NCI-H146 treated with DMSO at 0.1 percent for 48 hours (cell line): ENCODE measurements at regions not wholly inside any gene's neighbourhood (a gene's known extent, or its start where the extent isn't known, plus 50 kb on each side); places are given as distances from the start of the nearest gene placed in this dataset.
"Not testable (repeated sequence)": the region's sequence is repeated elsewhere in the genome, so short reads cannot be mapped to it uniquely, and the experiment has no call there.

ENCODE experiments used
- DNase-seq: peaks from one replicate; lab custom pipeline; 2025; ENCODE audit not compliant: unreplicated experiment; lab: John Stamatoyannopoulos, UW

DNA sequence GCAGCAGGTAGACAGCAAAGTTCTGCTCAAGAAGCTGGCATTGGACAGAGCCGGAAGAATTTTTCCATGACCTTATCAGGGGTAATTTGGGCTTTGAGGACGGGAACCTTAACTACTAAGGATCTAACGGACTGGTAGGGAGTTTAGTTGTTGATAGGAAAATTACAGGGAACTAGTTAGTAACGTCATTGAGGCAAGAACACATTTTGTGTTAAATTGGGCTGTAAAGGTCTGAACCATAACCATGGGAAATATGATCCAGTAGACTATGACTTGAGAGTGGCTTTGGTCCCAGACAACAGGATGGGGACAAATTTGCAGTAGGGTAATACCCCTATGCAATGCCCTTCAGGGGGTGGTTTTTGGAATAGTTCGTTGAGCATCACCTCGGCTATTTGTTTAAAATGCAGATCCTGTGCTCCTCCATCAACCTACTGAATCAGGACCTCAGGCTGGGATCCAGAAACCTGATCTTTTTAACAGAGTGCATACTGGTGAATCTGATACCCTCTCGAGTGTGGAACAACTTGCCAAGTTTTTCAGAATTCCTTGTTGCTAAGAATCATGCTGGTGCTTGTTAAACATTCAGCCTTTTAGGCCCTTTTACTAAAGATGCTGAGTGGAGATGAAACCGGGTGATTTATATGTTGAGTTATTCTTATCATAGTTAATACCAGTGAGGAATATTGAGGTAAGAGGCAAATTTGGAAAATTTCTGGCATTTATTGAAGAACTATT is 255.1 kb downstream of the MAP2K6 start:
- DNase-seq: no peak

DNA sequence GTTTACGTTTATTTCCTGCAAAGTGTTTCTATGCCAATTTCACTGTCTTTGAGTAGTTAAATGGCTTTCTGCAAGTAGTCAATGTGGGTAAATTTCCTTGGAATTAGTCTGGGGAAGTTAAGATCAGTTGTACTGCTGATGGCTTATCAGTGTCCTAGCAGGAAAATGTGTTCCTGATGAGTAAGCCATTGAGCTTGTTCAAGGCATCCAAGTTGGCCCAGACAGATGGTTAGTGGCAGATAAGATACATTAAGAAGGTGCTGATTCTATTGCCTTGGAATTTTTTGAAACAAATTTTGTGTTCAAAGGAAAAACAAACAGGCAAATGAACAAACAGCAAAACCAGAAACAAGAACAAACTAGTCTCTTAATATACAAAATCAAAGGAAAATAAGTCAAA is 258.4 kb downstream of the MAP2K6 start:
- no peak for DNase-seq

- no peak for DNase-seq
Measured at GRCh38 chr17:69677130-69677529, 262.6 kb downstream of the MAP2K6 start.

DNA sequence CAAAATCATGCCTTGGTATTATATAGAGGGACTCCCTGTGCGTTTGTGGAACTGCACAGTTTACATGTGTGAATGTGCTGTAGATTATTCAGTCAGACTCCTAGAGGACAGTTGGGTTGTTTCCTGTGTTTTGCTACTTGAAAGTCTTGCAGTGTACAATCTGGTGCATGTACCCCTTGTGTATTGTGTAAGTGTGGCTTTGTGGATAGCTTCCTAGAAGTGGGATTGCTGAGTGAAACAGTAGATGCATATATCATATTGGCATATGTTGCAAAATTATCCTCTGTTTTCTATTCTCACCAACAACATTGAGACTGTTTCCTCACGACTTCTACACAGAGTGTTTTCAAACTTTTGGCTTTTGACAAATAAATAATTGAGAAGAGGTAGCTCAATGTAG is 263.7 kb downstream of the MAP2K6 start:
- DNase-seq: no peak

- no peak for DNase-seq
Measured at GRCh38 chr17:69679829-69680228, 265.3 kb downstream of the MAP2K6 start.

DNA sequence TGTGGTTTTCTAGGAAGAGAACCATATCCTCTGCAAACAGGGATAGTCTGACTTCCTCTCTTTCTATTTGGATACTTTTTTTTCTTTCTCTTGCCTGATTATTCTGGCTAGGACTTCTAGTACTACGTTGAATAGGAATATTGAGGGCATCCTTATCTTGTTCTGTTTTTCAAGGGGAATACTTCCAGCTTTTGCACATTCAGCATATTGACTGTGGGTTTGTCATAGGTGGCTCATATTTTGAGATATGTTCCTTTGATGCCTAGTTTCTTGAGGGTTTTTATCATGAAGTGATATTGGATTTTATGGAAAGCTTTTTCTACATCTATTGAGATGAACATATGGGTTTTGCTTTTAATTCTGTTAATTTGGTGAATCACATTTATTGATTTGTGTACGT is 269.8 kb downstream of the MAP2K6 start:
- DNase-seq: no peak

DNA sequence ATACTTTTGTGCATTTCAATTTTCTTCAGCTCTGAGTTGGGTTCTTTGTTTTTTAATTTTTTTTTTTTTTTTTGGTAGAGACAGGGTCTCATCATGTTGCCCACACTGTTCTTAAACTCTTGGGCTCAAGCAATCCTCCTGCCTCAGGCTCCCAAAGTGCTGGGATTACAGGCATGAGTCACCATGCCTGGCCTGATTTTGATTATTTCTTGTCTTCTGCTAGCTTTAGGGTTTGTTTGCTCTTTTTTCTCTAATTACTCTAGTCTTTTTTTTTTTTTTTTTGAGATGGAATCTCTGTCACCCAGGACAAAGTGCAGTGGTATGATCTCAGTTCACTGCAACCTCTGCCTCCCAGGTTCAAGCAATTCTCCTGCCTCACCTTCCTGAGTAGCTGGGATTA is 270.7 kb downstream of the MAP2K6 start:
- DNase-seq: not testable (repeated sequence)

GRCh38 chr17:69690531-69690930 is 276.0 kb downstream of the MAP2K6 start:
- DNase-seq: no peak

DNA sequence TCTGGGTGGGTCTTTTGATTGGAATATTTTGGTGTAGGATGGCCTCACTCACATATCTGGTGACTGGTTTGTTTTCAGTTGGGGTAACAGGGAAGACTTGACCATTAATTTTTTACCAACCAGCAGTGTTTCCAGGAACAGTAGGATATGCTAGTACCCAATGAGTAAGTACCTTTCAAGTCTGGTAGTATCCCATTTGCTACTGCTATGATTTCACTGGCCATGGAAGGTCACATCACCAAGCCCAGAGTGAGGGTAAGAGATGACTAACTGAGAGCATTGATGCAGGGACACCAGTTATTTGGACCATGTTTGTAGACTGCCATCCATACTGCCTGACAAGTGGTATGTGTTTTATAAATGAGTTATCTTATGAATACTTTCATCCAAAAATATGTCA is 277.7 kb downstream of the MAP2K6 start:
- DNase-seq: no peak

GRCh38 chr17:69695646-69696045 is 281.1 kb downstream of the MAP2K6 start:
- no peak for DNase-seq

GRCh38 chr17:69696650-69697049 is 282.2 kb downstream of the MAP2K6 start:
- DNase-seq: no peak

GRCh38 chr17:69698352-69698751 is 283.9 kb downstream of the MAP2K6 start:
- DNase-seq: not testable (repeated sequence)

GRCh38 chr17:69702078-69702477 is 287.6 kb downstream of the MAP2K6 start:
- DNase-seq: no peak

DNA sequence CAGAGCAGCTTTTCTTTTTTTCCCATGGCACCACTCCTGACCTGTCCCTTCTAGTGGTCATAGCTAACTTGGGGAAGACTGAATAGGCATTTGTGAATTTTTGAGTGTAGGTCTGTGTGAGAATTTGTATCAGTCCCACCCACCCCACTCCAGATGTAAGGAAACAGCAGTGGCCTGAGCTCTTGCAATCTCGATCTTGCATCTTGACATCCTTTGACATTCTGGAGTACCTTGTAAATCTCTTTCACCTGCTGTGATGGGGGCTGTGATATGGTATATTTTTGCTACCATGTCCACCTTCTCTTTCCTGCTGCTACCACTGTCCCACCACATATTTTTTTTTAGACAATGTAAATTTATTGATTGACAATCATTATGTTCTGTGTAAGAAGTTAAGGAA is 289.3 kb downstream of the MAP2K6 start:
- no peak for DNase-seq

DNA sequence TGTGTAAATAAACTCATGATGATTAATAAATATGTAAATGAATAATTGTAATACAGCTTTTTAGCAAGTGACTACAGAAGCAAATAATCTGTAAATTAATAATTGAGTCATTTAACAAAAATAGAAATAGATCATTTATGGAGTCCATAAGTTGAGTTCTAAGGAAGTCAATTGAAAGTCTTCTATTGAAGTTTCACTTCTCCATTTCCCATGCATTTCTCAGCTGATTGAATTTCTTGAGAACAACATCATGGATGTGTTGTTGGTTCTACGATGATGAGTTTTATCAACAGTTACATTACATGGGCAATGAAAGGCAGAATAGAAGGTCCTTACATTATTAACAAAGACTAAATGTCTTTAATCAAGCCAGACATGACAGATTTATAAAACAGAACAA is 290.4 kb downstream of the MAP2K6 start:
- DNase-seq: no peak

DNA sequence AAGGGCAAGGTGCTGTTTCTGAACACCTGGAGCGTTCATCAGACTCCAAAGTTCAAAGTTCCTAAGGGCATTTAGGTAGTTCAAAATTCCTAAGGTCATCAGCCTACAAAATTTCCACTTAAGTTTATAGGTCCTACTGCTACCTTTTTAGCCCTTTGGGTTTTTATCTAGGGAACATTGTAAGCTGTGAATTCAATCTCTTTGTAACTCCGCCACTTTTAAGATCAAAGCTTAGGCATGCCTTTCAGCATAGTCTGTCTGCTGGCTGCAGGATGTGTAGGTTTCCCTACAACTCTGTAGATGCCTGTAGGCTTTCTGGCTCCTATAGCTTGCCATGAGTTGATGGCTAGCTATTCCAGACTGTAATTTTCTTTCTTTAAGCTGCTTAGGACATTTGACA is 291.6 kb downstream of the MAP2K6 start:
- no peak for DNase-seq

DNA sequence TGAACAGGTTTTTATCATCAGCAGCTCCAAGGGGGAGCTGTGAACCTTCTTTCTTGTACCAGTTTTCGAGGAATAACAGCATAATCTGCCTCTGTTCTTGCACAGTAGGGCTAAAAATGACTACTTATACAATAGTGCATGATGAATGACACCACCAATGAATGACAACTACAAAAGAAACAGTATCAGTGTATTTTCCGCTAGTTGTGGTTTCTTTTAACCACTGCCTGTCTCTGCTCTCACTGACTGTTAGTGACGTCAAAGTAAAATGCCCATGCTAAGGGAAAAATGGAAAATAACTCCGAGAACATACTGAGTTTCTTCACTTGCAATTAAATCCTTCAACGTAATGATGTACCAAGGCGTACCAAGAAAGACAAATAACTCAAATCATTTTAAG is 294.9 kb downstream of the MAP2K6 start:
- DNase-seq: no peak

DNA sequence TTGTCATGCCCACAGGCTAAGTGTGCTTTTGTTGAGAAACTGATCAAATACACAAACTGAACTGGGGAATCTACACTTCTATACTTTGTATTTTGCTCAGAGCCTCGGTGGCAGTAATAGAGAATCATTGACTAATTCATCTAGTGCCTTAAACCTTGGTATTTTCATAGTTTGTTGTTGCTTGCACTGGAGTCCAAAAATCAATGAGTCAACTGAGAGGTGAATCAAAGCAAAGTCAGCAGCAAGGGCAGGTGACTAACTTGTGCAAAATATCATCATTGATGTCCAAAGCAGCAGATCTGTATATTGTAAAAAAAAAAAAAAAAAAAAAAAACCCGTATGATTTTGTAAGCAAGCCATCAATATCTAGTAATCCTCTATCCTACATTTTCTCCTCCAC is 296.4 kb downstream of the MAP2K6 start:
- DNase-seq: no peak

- DNase-seq: no peak
Measured at GRCh38 chr17:69711541-69711940, 297.0 kb downstream of the MAP2K6 start.

- no peak for DNase-seq
Measured at GRCh38 chr17:69712801-69713311, 298.4 kb downstream of the MAP2K6 start.

GRCh38 chr17:69713815-69714214 is 299.3 kb downstream of the MAP2K6 start:
- no peak for DNase-seq

DNA sequence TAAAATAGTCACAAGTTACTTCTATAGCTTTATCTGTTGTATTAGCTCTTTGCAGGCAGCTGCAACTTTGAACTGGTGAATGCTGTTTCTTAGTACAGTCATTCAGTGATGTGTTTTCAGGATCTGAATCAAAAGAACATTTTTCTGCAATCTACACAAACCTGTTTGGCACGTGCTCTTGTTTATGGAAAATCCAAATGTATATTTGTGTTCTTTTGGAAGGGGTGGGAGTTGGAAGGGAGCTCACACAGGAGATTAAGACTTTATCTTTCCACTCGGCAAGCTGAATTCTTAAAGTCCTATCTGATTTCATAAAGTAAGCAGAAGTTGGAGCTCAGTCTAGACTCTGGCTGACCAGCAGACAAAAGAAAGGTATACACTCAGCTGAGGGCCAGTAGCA is 300.2 kb downstream of the MAP2K6 start:
- no peak for DNase-seq

DNA sequence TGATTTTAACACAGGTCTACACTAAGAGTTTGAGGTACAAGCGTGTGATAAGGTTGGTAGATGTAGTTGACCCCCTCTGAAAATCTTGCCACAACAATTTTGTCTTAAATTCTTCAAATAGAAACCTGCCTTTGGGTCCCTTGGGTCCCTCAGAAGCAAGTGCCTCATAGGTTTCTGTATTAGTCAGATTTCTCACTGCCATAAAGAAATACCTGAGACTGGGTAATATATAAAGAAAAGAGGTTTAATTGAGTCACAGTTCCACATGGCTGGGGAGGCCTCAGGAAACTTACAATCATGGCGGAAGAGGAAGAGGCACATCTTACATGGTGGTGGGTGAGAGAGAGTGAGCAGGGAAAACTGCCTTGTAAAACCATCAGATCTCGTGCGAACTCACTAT is 301.2 kb downstream of the MAP2K6 start:
- DNase-seq: no peak
